Naive thymus-derived CD8-positive, alpha-beta T cell (primary cell): ENCODE measurements at regions not wholly inside any gene's neighbourhood (a gene's known extent, or its start where the extent isn't known, plus 50 kb on each side); places are given as distances from the start of the nearest gene placed in this dataset.

Experiments
- ATAC-seq, 2 donors: fragments of 150-1000 bp; cut with Tn5 transposase in 1 of 2; sonication (Bioruptor Pico), chemical (Tn5 transposase) in 1 of 2; 1 replicate in 1 of 2; 2 replicates in 1 of 2; pipeline ENCODE4 v1.10.0; 2021; ENCODE audit warnings: mild to moderate bottlenecking in 2 of 2, moderate library complexity in 2 of 2
- POLR2A ChIA-PET: fragments of 350-600 bp; sonication (Branson Sonifier 250); formaldehyde crosslinking; loops from one replicate; lab custom pipeline; 2021; ENCODE audit warnings: antibody characterized with exemption; lab: Charles Lee
- DNase-seq, 10 donors: peaks; one replicate each; pipeline versions ENCODE4 v3.0.0 to v3.0.0-alpha.2; 2020 to 2022
- H3K27ac Mint-ChIP-seq, 10 donors: one replicate each; pipeline ENCODE4 v1.8.0; 2020 to 2022; ENCODE audit warnings: mild to moderate bottlenecking in 10 of 10, mixed read lengths in 10 of 10, moderate library complexity in 4 of 10, inconsistent platforms in 1 of 10
- H3K27me3 Mint-ChIP-seq, 5 donors: one replicate each; pipeline ENCODE4 v1.8.0; 2021 to 2022; ENCODE audit warnings: mixed read lengths in 5 of 5
- H3K36me3 Mint-ChIP-seq, 3 donors: one replicate each; pipeline ENCODE4 v1.8.0; 2020 to 2022; ENCODE audit warnings: mixed read lengths in 3 of 3, mild to moderate bottlenecking in 2 of 3, inconsistent platforms in 1 of 3
- H3K4me1 Mint-ChIP-seq, 4 donors: one replicate each; pipeline ENCODE4 v1.8.0; 2021 to 2022; ENCODE audit warnings: mixed read lengths in 4 of 4
- H3K4me3 Mint-ChIP-seq, 10 donors: one replicate each; pipeline ENCODE4 v1.8.0; 2020 to 2022; ENCODE audit warnings: mild to moderate bottlenecking in 10 of 10, mixed read lengths in 10 of 10, moderate library complexity in 6 of 10, inconsistent platforms in 1 of 10
- H3K9me3 Mint-ChIP-seq, 9 donors: one replicate each; pipeline ENCODE4 v1.8.0; 2020 to 2022; ENCODE audit warnings: mixed read lengths in 9 of 9, mild to moderate bottlenecking in 3 of 9, inconsistent platforms in 1 of 9, moderate library complexity in 1 of 9

- Mint-ChIP-seq H3K36me3 (no peaks in the 10 kb centered on the region), H3K27me3 (peaks cover 0 to 6% (median under 1%) of the 10 kb centered on the region in 5 donors), H3K27ac (no peak overlapping the region), H3K4me3 (no peak overlapping the region), H3K9me3 (no peaks in the 10 kb centered on the region), H3K4me1 (peaks cover 0 to 2% (median under 1%) of the 10 kb centered on the region in 4 donors)
- POLR2A ChIA-PET: interaction anchor here (0.5 kb wide), 1 partner anchor 557 kb away, joined by 3 read pairs; no protein-coding TSS in a partner anchor
- ATAC-seq (no peak), DNase-seq (no peak)
Observed at GRCh38 chr9:96078897-96079490, 203.5 kb downstream of the ERCC6L2 start.

DNA sequence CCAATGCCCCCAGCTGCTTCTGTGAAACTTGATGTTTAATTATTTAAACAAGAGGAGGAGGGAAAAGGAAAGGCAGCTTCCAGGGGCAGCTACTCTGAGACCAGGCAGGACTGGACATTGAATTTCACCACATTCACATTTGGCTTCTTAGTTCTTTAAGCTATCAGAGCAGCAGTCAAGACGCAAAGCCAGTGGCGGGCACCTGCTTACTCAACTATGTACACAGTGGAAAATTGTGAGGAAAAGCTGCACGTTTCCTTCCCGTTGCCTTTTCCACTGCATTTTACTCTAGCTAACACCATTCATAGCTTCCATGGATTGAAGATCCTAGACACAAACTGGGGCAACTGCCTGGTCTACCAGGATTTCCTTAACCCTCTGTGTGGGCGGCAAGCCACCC, 200.3 kb downstream of the ERCC6L2 start:
- ATAC-seq: no peak
- no peaks in the 10 kb centered on the region for H3K36me3 Mint-ChIP-seq
- H3K4me1 Mint-ChIP-seq: peaks cover 0 to 6% (median 2%) of the 10 kb centered on the region in 4 donors
- POLR2A ChIA-PET: no interaction called here
- H3K27ac Mint-ChIP-seq: no peak overlapping the region
- no peak overlapping the region for H3K4me3 Mint-ChIP-seq
- no peak for DNase-seq
- H3K27me3 Mint-ChIP-seq: no peaks in the 10 kb centered on the region
- H3K9me3 Mint-ChIP-seq: no peaks in the 10 kb centered on the region

DNA sequence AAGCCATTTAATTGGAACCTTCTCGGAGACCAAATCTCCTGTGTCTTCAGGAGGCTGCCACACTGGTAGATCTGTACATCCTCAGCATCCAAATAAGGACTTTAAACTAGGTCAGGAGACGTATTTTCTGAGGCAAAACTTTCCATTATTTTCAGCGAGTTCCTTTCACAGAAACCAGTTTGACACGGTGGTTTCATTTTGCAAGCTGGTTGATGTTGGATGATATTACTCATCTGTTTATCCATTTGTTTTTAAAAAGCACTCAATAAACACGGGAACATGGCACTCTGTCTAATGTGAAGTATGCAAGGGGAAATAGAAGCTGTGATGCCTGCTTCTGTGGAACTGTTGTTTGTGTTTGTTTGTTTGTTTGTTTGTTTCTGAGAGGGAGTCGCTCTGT, 199.6 kb downstream of the ERCC6L2 start:
- H3K4me3 Mint-ChIP-seq: no peak overlapping the region
- POLR2A ChIA-PET: no interaction called here

GRCh38 chr9:96073531-96074480, 198.3 kb downstream of the ERCC6L2 start:
- Mint-ChIP-seq H3K27ac (peak overlapping the region in 1 of 10 donors; percentile 65), H3K4me1 (peaks cover 0 to 6% (median 2%) of the 10 kb centered on the region in 4 donors), H3K27me3 (no peaks in the 10 kb centered on the region), H3K4me3 (no peak overlapping the region), H3K9me3 (no peaks in the 10 kb centered on the region), H3K36me3 (no peaks in the 10 kb centered on the region)
- POLR2A ChIA-PET: no interaction called here
- ATAC-seq (no peak), DNase-seq (no peak)

More for the DNA sequence above, 199.6 kb downstream of the ERCC6L2 start:
- Mint-ChIP-seq H3K4me1 (peaks cover 0 to 6% (median 2%) of the 10 kb centered on the region in 4 donors), H3K27me3 (no peaks in the 10 kb centered on the region), H3K9me3 (no peaks in the 10 kb centered on the region), H3K27ac (no peak overlapping the region), H3K36me3 (no peaks in the 10 kb centered on the region)
- ATAC-seq (no peak), DNase-seq (no peak)

DNA sequence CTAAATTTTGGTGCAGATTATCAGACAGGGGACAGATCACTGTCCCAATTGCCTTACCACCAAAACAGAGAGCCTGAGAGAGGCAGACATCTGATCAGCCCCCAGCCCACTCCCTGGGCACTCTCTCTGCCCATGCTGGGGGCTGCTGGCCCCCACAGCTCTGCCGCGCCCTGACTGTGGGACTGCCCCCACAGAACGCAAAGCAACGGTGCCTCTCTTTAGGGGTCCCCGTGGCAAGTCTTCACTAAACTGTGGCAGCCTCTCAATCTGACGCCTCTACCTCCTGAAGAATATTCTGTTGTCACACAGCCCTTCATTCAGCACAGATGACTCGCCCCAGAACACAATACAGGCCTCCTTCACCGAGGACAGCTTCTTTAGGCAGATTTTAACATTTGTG, 197.4 kb downstream of the ERCC6L2 start:
- Mint-ChIP-seq H3K4me3 (no peak overlapping the region), H3K36me3 (no peaks in the 10 kb centered on the region), H3K27me3 (no peaks in the 10 kb centered on the region), H3K4me1 (peaks cover 0 to 6% (median 2%) of the 10 kb centered on the region in 4 donors), H3K9me3 (no peaks in the 10 kb centered on the region), H3K27ac (no peak overlapping the region)
- ATAC-seq (no peak), DNase-seq (no peak)
- POLR2A ChIA-PET: no interaction called here

DNA sequence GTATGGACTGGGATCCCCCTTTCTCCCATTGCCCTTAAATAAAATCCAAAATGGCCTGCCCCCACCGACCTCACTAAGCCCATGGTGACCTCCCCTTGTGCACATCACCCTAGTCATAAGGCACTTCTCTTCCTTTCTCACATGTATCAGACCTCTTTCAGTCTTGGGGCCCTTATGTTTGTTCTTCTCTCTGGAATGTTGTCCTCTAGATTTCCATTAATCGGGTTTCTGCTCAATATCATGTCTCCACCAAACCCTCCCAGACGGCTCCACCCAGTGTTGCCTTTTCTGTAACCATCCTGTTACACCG, 196.3 kb downstream of the ERCC6L2 start:
- ATAC-seq (no peak), DNase-seq (no peak)
- POLR2A ChIA-PET: no interaction called here
- peaks cover 0 to 6% (median 2%) of the 10 kb centered on the region in 4 donors for H3K4me1 Mint-ChIP-seq
- H3K27me3 Mint-ChIP-seq: no peaks in the 10 kb centered on the region
- no peak overlapping the region for H3K27ac Mint-ChIP-seq
- H3K9me3 Mint-ChIP-seq: no peaks in the 10 kb centered on the region
- no peak overlapping the region for H3K4me3 Mint-ChIP-seq
- H3K36me3 Mint-ChIP-seq: no peaks in the 10 kb centered on the region

GRCh38 chr9:96071076-96071814, 195.8 kb downstream of the ERCC6L2 start:
- Mint-ChIP-seq H3K4me3 (no peak overlapping the region), H3K9me3 (no peaks in the 10 kb centered on the region), H3K27me3 (no peaks in the 10 kb centered on the region), H3K4me1 (peaks cover 0 to 6% (median 2%) of the 10 kb centered on the region in 4 donors), H3K27ac (no peak overlapping the region), H3K36me3 (no peaks in the 10 kb centered on the region)
- POLR2A ChIA-PET: no interaction called here
- ATAC-seq (peak in 1 of 2 donors; percentile 66), DNase-seq (peak in 2 of 10 donors; percentile 6 to 14)

GRCh38 chr9:96069629-96070220, 194.2 kb downstream of the ERCC6L2 start:
- Mint-ChIP-seq H3K9me3 (no peaks in the 10 kb centered on the region), H3K4me3 (no peak overlapping the region), H3K27ac (no peak overlapping the region), H3K4me1 (peaks cover 0 to 6% (median 2%) of the 10 kb centered on the region in 4 donors), H3K27me3 (no peaks in the 10 kb centered on the region), H3K36me3 (no peaks in the 10 kb centered on the region)
- POLR2A ChIA-PET: no interaction called here
- ATAC-seq (no peak), DNase-seq (no peak)

DNA sequence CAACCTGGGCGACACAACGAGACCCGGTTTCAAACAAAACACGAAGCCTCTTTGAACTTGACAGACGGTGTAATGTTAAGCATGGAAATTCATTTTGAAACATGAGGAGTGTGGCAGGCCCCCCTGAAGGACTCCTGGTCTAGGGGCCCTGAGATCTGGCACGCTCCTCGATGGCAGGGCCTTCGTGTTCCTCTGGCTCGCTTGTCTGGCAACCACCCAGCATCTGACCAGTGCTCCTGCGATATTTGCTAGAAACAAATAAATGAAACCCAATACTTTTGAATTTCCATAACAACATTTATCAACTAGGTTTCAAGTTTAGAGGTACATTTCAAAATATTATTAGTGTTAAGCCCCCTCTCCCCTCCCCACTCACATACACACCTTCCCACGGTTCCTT, 193.0 kb downstream of the ERCC6L2 start:
- H3K27me3 Mint-ChIP-seq: no peaks in the 10 kb centered on the region

GRCh38 chr9:96067600-96067999, 192.1 kb downstream of the ERCC6L2 start:
- no peaks in the 10 kb centered on the region for H3K36me3 Mint-ChIP-seq
- DNase-seq (no peak), ATAC-seq (no peak)
- no peaks in the 10 kb centered on the region for H3K27me3 Mint-ChIP-seq
- no peak overlapping the region for H3K4me3 Mint-ChIP-seq
- H3K27ac Mint-ChIP-seq: no peak overlapping the region
- H3K9me3 Mint-ChIP-seq: no peaks in the 10 kb centered on the region
- POLR2A ChIA-PET: no interaction called here
- peaks cover 0 to 6% (median 1%) of the 10 kb centered on the region in 4 donors for H3K4me1 Mint-ChIP-seq

More for the DNA sequence above, 193.0 kb downstream of the ERCC6L2 start:
- no peak overlapping the region for H3K4me3 Mint-ChIP-seq
- H3K27ac Mint-ChIP-seq: no peak overlapping the region
- ATAC-seq: no peak
- H3K4me1 Mint-ChIP-seq: peaks cover 0 to 6% (median under 1%) of the 10 kb centered on the region in 4 donors
- H3K36me3 Mint-ChIP-seq: no peaks in the 10 kb centered on the region
- POLR2A ChIA-PET: no interaction called here
- DNase-seq: no peak
- no peaks in the 10 kb centered on the region for H3K9me3 Mint-ChIP-seq

DNA sequence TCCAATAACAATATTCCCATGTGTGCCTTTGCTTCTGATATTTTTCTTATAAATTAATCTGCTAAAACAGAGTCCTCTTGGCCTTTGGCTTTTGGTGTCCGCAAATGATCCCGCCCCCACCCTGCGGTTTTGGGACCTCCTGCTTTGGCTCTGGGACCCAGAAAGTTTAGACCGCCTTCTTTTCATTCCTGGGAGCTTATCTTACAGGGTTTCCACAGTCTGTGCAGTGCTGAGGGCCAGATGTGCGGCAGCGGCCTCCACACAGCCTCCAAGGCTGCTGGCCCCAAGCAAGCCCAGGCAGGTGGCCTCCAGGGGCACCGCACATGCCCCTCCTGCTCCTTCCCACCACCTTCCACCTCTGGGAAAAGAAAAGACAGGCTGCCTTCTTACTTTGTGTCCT, 191.5 kb downstream of the ERCC6L2 start:
- DNase-seq: no peak
- peaks cover under 1 to 8% (median 2%) of the 10 kb centered on the region in 4 donors for H3K4me1 Mint-ChIP-seq
- H3K9me3 Mint-ChIP-seq: no peaks in the 10 kb centered on the region
- ATAC-seq: no peak
- no peak overlapping the region for H3K4me3 Mint-ChIP-seq
- no peaks in the 10 kb centered on the region for H3K36me3 Mint-ChIP-seq
- no peak overlapping the region for H3K27ac Mint-ChIP-seq
- POLR2A ChIA-PET: no interaction called here
- H3K27me3 Mint-ChIP-seq: no peaks in the 10 kb centered on the region

- Mint-ChIP-seq H3K4me1 (peaks cover 6 to 15% (median 9%) of the 10 kb centered on the region in 4 donors), H3K27me3 (no peaks in the 10 kb centered on the region), H3K27ac (peak overlapping the region in 1 of 10 donors; percentile 66), H3K36me3 (no peaks in the 10 kb centered on the region), H3K4me3 (no peak overlapping the region), H3K9me3 (no peaks in the 10 kb centered on the region)
- no peak for ATAC-seq
- DNase-seq: no peak
- POLR2A ChIA-PET: no interaction called here
Observed at GRCh38 chr9:96065482-96066251, 190.2 kb downstream of the ERCC6L2 start.
